CD4-positive, alpha-beta T cell treated with Interferon alpha-2 for 1 hour (primary cell): ENCODE measurements at regions not wholly inside any gene's neighbourhood (a gene's known extent, or its start where the extent isn't known, plus 50 kb on each side); places are given as distances from the start of the nearest gene placed in this dataset.
A peak's percentile ranks its signal among the peaks of the same experiment; 100 is the strongest.

ENCODE experiments used
- DNase-seq, 2 donors: peaks; one replicate each; pipeline ENCODE4 v3.0.0-alpha.2; 2020 to 2022

GRCh38 chr5:175579742-175580432, 78.0 kb upstream of the HRH2 start:
- no peak for DNase-seq

- no peak for DNase-seq
These were observed 75.2 kb upstream of the HRH2 start for GRCh38 chr5:175582697-175583096.

- no peak for DNase-seq
These were observed 72.3 kb upstream of the HRH2 start for GRCh38 chr5:175585567-175585966.

DNA sequence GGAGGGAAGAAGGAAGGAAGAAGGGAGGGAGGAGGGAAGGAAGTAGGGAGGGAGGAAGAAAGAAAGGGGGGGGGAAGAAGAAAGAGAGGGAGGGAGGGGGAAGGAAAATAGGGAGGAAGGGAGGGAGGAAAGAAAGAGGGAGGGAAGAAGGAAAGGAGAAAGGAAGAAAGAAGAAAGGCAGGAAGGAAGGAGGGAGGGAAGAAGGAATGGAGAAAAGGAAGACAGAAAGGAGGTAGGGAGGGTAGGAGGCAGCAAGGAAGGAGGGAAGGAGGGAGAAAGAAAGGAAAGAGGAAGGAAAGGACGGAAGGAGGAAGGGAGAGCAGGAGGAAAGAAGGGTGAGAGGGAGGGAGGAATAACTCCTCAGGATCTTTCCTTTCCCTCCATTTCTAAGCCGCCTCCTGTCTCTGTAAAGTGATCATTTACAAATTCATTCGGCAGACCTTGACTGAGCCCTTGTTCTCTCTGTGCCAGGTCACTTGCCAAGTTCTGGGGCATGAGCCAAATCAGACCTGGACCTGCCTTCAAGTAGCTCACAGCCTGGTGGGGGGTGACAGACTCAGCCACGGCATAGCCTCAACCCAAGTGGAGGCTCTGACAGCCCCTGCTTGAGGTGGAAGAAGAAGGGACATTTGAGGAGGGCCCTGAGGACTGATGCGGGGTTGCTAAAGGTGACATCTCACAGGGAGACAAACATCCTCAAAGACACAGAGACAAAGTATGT, 69.0 kb upstream of the HRH2 start:
- no peak for DNase-seq

- DNase-seq: no peak
These were observed 68.2 kb upstream of the HRH2 start for GRCh38 chr5:175589714-175590113.

DNA sequence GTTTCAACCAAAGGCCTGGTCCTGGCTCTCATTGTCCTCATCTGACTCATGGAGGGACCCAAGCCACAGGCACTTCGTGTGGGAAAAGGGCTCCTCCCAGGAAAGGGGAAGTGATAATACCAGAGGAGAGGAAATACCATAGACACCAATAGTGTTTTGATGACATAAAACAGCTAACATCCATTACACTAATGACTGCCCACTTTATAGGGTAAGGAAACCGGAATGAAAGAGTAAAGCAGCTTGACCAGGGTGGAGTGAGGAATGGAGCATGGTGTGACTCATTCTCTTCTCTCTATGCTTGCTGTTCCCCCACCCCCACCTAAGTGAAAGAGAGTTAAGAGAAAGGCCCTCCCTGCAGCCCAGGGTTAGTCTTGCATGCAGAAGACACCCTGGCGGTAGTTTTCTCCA, 67.4 kb upstream of the HRH2 start:
- peak in 1 of 2 donors; percentile 20 for DNase-seq

GRCh38 chr5:175591293-175591692, 66.6 kb upstream of the HRH2 start:
- DNase-seq: no peak

DNA sequence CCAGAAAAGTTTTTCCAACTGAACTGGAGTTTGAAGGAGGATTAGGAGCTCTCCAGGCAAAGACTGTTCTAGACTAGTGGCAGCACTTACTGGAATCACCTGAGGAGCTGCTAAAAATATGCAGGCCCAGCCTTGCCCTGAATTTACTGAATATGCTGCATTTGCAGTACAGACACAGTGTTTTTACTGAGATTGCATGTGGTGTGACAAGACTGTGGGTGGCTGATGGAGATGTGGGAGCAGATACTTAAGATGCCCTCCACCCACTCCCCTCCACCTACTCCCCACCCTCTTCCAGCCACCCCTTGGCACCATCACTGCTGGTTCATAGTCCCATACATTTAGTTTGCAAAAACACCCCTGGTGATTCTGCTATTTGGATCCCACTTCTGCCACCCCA, 64.1 kb upstream of the HRH2 start:
- no peak for DNase-seq

DNA sequence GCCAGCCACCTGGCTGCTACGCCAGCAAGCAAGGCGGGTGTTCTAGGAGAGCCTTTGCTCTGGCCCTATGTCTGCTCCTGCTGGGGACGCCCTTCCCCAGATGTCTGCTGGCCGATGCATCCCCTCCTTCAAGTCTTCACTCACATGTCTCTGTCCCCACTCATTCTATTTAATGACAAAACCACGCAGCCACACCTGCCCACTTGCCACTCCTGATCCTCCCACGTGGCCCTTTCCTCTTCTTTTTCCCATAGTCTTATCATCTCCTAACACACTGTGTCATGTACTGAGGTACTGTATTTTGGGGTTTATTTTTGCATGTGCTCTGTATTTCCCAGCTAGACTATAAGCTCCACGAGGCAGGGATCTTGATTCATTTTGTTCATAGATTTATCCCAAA, 62.0 kb upstream of the HRH2 start:
- no peak for DNase-seq

DNA sequence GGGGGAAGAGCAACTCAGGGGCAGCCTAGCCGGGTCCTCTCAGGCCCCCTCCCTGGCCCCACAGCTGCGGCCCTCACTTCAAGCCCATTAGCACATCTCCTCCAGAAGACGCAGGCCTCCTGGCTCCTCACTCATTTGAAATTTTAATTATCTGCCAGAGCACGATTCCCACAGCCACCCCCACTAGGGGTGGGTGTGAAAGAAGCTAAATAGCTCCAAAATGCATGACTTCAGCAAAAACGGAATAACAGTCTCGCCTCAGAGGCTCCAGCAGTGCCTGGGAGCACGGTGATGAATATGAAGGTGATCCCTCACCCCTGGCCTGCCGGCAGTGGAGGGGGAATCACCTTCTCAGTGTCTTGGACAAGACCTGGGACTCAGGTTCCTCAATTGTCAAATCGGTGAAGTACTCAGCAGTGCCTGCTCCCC, 61.1 kb upstream of the HRH2 start:
- DNase-seq: no peak

DNA sequence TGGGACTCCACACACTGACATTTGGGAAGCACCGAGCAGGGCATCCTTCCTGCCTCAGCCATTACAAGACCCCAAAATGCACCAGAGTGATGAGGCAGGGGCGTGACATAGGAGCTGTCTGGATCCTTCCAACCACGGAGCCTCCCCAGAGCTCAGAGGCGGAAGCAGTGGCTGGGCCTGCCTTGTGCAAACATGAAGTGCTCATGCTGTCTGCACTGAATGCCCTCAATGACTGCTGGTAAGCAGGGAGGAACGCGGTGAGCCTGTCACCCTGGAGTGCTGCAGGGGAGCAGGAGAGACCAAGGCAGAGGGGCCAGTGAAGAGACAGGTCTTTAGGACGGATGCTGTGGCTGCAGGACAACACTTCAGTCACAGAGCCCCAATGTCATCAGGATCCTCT, 60.2 kb upstream of the HRH2 start:
- DNase-seq: no peak

DNA sequence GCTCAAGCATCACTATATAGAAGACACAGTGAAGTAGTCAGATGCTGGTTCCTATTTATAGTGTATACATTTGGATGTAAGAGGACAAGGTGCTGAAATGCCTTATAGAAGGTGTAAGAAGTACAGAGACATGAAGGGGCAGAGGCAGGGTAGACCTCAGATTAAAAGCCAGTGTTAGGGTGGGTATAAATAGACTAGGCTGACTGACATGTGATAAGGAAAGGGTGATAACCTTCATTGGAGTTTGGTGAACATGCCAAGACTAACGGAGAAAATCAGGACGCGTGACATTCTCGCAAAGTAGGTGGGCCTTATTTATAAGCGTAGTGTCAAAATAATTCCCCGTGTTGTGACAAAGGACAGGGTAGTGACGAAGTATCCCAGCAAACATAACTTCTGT, 59.1 kb upstream of the HRH2 start:
- DNase-seq: no peak

- no peak for DNase-seq
These were observed 58.7 kb upstream of the HRH2 start for GRCh38 chr5:175599210-175599609.

DNA sequence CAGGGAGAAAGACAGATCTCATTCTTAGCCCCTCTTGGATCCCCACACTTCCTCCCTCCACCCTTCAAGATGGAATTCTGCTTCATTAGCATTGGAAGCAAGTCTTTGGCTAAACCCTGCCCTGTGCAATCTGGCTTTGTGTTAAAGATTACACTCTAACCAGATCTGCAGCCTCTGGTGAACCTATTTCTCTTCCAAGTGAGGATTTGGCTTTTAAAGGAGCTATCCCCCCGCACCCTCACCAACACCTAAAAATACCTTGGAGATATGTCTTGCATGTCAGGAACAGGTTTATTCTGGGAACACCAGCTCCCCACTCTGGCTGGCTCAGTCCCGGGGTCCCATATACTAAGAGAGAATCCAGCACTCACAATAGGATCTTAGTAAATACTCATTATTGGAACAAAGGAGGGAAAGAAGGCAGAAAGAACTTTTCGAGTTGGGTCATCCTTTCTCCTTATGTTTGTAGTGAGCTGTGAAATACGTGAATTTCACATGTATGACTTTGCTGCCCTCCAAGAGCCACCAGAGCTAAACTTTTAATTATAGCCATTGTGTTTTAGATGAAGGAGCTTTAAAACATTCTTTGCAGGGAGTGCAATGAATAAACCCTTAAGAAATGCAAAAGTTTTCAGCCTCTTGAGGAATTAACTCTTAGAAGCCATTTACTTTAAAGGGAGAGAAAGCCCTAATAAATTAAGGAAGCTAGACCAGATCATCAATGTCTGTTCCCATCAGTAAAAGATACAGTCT, 53.7 kb upstream of the HRH2 start:
- DNase-seq: no peak

DNA sequence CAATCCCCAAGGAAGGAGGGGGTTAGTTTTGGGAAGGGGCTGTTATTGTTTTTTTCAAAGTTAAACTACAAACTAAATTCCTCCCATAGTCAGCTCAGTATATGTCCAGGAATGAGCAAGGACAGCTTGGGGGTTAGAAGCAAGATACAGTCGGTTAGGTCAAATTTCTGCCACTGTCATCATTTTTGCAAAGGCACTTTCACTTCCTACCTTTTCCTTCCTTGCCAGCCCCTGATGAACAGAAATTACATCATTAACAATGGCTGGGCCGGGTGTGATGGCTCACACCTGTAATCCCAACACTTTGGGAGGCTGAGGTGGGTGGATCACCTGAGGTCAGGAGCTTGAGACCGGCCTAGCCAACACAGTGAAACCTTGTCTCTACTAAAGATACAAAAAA, 51.5 kb upstream of the HRH2 start:
- DNase-seq: no peak
